ENCODE measurements at regions not wholly inside any gene's neighbourhood (a gene's known extent, or its start where the extent isn't known, plus 50 kb on each side); places are given as distances from the start of the nearest gene placed in this dataset.
"Not testable (repeated sequence)": the region's sequence is repeated elsewhere in the genome, so short reads cannot be mapped to it uniquely, and the experiment has no call there.

DNA sequence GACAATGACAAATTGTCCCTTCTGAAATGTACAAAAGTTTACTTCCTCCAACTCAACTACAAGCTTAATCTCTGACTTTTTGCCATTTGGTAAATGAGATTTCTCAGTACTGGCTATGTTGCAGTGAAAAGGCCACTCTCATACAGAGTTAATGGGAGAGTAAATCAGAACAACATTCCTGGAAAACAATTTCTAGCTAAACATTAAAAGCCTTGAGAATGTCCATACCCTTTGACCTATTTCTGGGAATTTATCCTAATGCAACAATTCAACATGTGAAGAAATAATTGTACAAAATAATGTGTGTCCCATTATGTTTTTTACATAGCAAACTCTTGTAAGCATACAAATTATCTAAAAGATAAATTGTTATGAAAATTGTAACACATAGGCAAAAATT lies 56.3 kb upstream of the SPEF2 start:
- DNase-seq: no peak

DNA sequence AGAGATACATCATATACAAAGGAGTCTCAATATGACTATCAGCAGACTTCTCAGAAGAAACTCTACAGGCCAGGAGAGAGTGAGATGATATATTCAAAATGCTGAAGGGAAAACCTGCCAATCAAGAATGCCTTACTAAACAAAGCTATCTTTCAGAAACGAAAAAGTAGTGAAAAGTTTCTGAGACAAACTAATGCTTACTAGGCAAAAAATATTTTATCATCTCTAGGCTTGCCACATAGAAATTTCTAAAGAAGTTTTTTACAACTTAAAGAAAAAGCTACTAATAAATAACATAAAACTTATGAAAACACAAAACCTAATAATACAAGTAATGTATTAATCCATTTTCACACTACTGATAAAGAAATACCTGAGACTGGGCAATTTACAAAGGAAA lies 59.9 kb upstream of the SPEF2 start:
- peak in 1 of 3 donors; percentile 8 for DNase-seq

DNA sequence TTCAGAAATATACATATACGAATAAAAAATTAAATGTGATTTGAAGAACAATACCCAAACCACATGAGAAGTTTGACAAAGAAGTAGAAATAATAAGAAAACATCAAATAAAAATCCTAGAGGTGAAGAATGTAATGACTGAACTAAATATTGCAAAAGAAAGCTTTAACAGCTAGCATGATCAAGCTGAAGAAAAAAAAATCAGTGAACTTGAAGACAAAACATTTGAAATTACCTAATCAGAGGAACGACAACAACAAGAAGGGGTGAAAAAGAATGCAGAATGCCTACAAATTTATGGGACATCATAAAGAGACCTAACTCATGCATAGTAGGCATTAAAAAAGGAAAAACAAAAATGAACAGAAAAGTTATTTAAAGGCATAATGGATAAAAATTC lies 60.5 kb upstream of the SPEF2 start:
- no peak for DNase-seq

DNA sequence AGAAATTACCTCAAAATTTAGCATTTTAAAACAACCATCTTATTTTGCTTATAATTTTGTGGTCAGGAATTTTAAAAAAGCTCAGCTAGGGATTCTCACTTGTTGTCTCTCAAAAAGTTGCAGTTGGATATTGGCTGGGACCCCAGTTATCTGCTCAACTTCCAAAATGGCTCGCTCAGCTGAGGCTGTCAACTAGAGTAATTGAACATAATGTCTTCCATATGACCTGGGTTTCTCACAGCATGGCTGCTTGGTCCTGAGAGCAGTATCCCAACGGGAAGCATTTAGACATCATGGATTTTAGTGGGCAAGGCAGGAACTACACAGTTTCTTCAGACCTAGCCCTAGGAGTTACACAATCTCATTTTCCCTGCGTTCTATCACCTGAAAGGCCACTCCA lies 63.6 kb upstream of the SPEF2 start:
- DNase-seq: peak in 1 of 3 donors; percentile 5

DNA sequence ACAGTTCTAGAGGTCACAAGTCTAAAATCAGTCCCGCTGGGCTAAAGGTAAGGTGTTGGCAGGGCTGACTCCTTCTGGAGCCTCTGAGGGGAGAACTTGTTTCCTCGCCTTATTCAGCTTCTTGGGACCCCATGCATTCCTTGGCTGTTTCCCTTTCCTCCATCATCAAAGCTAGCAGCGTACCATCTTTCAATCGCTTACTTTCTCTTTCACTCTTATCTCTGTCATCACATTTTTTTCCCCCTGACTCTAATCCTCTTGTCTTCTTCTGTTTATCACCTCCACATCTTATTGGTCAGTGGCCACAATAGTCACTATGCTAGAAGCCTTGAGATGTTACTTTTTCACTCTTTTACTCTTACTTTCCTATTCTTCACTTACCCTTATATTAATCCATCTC lies 72.5 kb upstream of the SPEF2 start:
- DNase-seq: no peak

DNA sequence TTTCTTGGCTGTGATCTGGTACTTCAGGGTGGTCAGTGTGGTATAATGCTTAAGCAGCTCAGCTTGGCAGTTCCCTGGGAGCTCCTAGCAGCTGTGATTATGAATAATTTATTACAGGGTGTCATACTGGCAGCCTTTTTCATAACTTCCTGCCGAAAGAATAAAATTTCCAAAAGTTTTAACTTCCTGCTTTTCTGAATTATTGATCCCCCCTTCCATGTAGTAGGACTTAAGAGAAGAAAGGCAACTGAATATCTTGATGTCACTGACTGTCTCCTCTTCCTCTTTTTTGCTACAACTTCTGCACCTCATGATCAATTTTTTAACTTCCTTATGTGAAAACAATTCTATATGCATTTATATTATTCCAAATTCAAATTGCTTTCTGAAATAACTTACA lies 74.3 kb upstream of the SPEF2 start:
- peak; percentile 56 to 75 (median 70) for DNase-seq

DNA sequence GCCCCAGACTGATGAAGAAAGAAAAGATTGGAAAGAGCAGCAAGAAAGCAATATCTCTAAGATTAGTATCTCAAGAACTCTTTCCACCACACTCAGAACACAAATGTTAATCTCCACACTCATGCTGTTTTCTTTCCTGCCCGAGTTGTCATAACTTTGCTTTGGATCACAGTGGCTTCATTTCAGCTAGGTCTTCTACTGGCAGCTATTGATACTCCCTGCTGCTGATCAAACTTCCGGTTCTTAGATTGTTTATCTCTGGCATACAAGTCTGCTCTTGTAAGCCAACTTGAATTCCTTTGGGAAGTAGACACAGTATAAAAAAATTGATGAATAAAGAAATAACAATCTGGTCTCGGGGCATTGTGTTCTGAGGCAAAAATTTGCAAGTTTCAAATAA lies 77.7 kb upstream of the SPEF2 start:
- no peak for DNase-seq

DNA sequence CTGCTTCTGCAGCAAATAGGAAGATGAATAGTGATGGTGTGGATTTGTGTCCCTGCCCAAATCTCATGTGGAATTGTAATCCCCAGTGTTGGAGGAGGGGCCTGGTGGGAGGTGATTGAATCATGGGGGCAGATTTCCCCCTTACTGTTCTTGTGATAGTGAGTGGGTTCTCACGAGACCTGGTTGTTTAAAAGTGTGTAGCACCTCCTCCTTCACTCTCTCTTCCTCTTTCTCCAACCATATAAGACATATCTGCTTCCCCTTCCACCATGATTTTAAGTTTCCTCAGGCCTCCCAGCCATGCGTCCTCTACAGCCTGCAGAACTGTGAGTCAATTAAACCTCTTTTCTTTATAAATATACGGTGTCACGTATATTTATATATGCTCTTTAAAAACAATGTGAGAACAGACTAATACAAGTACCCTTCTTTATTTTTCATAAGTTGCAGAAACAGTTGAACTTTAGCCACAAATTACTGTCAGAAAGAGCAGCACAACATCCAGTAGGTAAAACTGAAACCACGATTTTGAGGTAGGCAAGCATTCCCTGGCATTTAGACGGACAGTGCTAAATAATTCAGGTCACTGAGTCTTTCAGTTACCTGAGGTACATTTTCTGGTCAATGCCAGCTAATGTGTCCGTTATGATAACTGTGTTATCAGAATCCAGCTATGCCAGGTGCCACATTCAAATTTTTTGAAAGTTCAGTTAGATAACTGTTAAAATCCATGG lies 79.3 kb upstream of the SPEF2 start:
- no peak for DNase-seq

DNA sequence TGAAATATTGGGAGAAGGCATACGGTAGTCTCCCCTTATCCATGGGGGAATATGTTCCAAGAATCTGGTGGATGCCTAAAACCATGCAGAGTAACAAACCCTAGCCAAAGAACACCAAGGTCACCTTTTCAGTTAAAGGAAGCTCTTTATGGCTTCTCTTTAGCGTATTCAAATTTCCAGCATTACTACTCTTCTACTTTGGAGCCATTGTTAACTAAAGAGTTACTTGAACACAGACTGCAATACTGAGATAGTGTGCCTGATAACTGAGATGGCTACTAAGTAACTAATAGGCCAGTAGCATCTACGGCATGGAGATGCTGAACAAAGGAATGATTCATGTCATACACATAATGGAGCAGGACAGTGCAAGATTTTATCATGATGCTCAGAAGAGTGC lies 84.5 kb upstream of the SPEF2 start:
- DNase-seq: no peak

DNA sequence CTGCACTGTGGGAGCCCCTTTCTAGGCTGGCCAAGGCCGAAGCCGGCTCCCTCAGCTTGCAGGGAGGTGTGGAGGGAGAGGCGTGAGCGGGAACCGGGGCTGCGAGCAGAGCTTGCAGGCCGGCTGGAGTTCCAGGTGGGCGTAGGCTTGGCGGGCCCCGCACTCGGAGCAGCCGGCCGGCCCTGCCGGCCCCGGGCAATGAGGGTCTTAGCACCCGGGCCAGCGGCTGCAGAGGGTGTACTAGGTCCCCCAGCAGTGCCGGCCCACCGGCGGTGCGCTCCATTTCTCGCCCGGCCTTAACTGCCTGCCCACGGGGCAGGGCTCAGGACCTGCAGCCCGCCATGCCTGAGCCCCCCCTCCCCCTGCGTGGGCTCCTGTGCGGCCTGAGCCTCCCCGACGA lies 86.1 kb upstream of the SPEF2 start:
- not testable (repeated sequence) for DNase-seq

DNA sequence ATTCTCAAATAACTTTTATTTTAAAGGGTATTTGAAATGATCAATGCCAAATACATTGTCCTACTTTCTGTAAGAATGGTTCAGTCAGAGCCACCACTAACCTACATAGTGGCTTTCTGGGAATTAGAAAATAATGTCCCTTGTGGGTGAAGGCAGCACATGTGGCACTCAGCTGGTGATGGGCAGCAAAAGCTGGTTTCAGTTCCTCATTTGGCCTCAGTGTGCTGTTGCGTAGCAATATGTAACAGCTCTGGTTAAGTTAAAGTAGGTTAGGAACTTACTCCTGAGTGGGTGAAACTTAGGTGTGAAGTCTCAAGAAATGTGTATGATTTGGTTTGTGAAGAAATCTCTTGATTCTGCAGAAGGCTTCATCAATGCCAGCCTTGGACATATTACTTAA lies 99.6 kb upstream of the SPEF2 start:
- peak; percentile 82 for DNase-seq

DNA sequence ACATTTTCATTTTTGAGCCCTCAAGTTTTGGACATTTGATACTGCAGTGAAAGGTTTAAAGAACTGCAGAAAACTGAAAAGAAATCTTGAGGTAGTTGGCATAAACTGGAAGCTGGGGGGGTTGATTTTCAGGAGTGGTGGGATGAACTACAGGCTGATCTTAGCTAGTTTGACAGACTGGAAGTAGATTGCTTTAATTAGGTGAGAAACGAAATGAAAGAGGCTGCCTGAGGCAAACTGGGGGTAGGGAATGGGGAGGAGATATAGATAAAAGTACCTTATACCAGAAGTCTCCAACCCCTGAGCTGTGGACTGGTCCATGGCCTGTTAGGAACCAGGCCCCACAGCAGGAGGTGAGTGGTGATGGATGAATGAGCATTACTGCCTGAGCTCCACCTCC lies 101.4 kb upstream of the SPEF2 start:
- no peak for DNase-seq

DNA sequence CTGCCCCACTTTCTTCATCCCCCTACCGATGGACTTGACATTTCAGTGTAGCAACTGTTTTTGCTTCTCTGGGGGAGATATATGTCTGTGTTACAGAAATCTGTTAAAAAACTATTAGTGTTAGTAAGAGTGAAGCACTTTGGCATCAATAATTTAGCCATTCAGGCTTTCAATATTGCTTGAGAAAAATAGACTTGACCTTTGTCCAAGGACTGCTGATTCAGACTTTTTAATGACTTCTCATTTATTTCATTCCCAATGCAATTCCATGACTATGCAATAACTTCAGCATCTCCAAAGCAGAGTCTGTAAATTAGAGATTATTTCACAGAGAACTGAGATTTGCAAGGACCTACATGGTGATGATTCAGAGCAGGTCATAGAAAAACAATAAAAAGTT lies 104.1 kb upstream of the SPEF2 start:
- no peak for DNase-seq

DNA sequence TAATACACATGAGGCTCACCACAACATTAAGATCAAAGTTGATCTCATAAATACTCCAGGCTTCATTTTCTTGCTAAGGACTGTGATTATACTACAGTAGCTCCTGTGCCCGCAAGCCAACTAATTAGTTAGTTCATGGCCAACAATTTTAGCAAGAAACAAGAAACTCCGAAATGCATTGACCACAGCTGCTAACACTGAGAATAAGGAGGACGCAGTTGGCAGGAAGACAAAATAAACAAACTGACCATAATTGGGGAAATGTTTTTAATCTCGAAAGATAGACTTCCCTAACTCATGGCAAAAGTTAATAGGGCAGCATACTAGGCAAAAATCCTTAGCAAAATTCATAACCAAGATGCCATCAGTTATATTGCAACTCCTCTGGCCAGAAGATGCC lies 115.5 kb upstream of the SPEF2 start:
- DNase-seq: no peak

DNA sequence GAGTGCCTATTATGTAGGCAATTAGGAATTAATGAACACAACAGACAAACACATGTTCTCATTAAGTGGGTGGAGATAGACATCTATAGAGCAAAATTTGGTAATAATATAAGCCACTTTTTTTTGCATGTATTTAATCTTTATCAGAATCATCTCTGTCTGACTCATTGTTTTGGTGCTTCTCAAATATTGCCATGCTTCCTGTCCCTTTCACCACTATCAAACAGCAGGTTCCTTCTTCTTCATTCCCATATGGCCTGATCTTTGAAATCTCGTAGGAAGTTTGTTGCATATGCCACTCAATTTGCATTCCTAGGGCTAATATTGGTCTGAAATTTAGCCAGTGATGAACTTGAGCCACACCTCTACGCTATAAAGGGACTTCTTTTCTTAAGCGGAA lies 128.9 kb upstream of the SPEF2 start:
- DNase-seq: peak; percentile 10 to 37 (median 34)

DNA sequence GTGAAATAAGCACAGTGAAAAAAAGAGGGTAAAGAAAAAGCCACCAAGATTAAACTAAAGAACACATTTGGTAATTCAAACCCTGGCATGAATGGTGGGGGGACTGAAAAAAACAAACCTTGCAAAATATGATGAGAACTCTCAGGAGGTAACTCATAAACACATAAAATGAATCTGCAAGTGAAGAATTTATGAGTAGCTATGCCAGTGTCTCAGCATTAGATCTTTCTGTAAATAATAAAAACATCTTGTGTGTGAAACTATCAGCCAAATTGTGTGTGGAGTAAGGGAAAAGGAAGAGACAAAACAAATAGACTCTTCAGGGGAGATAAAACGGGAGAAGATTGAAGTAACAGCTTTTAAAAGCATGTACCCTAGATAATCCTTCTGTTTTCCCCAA lies 129.6 kb upstream of the SPEF2 start:
- no peak for DNase-seq

DNA sequence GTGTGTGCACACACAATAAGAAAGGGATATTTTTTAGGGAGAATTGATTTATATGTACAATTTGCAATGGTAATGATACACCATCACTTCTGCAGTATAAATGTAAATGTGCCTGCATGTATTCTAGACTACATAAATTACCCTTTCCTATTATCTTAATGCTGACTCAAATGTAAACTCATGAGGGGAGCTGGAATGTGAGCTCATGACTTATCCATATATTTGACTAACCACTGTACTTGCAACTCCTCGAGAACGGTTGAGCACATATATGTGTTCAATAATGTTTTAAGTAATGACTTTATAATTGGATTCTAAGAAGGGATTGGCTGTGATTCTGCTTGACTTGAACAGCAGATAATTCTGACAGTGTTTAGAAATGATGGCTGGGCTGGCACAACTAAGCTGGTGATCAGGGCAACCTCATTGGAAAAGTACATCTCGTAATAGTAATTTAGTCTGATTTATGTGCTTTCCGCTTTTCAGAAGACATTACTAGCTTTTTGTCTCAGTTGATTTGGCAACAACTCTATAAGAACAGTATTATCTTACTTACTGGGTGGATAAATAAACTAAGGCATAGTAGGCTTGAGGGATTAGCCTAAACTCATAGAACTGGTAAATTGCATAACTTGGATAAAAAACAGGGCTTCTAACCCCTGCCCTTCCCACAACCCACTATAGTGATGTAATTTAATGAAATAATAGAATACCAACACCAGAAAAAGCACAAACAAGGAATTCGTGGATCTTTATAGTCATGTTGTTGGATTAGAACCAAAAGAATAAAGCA lies 130.2 kb upstream of the SPEF2 start:
- DNase-seq: no peak

DNA sequence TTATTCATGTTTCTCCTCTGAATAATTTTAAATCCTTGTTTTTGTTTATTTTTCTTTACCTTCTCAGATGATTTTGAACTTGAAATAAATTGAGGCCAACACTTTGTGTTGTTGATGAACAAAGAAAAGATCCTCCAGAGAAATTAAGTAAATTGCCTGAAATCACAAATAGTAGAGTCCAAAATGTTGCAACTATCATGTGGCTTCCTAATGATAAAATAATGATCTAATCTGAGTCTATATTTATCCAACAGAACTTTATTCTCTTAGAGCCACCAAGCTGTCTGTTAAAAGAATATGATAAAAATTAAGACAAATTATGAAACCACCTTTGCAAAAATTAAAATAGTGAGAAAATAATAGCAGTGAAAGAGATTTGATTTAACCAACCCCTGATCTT lies 132.2 kb upstream of the SPEF2 start:
- DNase-seq: peak in 1 of 3 donors; percentile 28

DNA sequence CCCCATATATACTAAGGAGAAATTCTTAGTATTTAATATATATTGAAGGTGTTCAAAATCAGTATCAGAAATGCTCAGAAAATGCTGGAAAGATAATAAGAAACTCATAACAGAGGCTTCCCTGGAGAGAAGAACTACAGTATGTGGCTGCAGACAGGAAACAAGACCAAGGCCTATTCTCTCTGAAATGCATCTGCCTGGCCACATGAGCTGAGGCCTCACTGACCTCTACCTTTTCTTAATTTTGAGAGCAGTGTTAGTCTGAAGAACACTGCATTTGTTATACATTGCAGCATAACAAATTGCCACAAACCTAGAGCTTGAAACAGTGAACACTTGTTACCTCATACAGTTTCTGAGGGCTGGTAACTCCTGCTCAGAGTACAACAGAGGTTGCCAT lies 133.4 kb upstream of the SPEF2 start:
- no peak for DNase-seq

DNA sequence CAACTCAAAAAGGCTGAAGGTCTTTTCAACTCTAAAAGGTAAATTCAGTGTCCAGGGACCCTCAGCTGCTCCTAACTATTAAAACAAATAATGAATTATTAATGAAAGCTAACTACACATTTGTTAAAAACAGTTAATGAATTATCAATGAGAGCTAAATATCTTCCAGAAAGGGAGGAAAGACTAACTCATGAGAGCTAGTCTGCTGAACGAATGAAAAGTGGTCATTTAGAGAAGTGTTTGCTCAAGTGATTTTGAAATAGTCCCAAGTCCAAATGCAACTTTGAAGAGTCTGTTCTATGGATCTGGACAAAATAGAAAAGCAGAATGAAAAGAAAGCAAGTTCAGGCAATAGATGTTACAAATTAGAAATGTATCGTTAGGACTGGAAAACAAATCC lies 133.9 kb upstream of the SPEF2 start:
- peak; percentile 17 to 48 (median 41) for DNase-seq

DNA sequence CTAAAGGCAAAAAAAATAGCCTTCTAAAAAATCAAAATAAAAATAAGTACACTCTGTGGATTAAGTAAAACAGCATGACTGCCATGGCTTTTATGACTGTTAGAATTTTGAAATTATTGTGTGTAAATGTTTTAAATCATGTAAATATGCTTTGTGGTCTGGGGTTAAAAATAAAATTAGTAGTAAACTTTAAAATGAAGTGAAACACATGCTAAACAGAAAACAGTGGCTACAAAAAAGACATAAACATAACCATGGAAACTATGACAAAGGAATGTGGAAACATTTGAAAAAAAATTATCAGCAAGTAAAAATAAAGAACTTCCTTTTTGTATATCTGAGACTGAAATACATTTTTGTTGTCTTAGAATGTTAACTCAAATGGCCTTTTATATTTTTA lies 134.5 kb upstream of the SPEF2 start:
- DNase-seq: peak in 2 of 3 donors; percentile 35 to 45

DNA sequence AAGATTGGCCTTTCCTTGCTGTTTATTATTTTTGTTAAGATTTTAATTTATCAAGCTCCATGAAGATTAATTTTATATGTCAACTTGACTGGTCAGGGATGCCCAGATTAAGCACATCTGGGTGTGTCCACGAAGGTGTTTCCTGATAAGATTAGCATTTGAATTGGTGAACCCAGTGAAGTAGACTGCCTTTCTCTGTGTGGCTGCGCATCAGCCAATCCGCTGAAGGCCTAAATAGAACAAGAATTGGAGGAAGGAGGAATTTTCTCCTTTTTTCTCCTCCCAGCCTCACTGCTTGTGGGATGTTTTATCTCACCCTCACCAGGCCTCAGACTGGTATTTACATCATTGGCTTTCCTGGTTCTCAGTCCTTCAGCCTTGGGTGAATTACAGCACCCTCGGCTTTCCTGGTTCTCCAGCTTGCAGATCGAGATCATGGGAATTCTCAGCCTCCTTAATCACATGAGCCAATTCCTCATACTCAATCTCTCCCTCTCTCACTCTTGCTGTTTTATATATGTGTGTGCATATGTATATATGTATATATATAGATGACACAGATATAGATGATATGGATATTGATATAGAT lies 135.4 kb upstream of the SPEF2 start:
- no peak for DNase-seq

DNA sequence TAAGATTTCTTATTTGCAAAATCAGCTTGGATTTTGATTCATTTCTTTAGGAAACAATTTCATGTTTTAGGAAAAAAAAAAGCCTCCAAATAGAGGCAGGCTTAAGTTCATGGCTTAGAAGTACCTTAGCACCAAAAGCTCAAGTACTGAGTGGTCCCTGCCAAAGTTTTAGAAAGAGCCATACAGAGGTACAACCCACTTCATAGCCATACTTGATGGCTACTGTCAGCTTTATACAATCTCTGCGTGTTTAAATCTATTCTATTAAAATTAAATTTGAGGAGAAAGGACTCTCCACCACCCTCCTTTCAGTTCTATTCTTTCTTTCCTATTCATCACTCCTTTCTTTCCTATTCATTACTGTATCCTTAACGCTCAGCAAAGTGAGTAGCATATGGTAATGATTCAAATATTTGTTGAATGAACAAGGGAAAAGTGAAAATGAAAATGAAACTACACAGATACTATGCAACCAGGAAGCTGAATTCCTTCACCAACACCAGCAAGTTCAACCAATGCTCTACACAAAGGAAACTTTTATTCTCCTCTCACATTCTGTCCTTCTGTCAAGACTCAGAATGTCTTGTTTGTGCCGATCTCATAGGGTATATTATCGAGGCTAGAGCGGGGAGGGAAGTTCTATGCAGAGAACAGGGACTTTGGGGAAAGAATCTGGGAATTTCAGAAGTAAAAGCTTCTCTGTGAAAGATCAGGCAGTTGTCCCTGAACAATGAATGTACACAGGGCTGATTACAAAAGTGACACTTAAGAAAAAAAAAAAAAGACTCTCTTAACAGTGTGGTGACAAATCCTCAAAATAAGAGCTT lies 138.6 kb upstream of the SPEF2 start:
- peak; percentile 42 to 77 (median 68) for DNase-seq
